ENCODE measurements at regions not wholly inside any gene's neighbourhood (a gene's known extent, or its start where the extent isn't known, plus 50 kb on each side); places are given as distances from the start of the nearest gene placed in this dataset.

- Mint-ChIP-seq H3K27ac (no peak overlapping the region), H3K4me3 (no peak overlapping the region), H3K4me1 (no peaks in the 10 kb centered on the region), H3K27me3 (no peaks in the 10 kb centered on the region), H3K9me3 (no peaks in the 10 kb centered on the region)
- no peak for ATAC-seq
- DNase-seq: no peak
These were observed 249.2 kb upstream of the C1orf174 start for GRCh38 chr1:4149281-4149680.

GRCh38 chr1:4149831-4150230, 249.8 kb upstream of the C1orf174 start:
- H3K27ac Mint-ChIP-seq: no peak overlapping the region
- H3K4me1 Mint-ChIP-seq: no peaks in the 10 kb centered on the region
- ATAC-seq (no peak), DNase-seq (no peak)
- H3K4me3 Mint-ChIP-seq: no peak overlapping the region
- no peaks in the 10 kb centered on the region for H3K27me3 Mint-ChIP-seq
- no peaks in the 10 kb centered on the region for H3K9me3 Mint-ChIP-seq

- ATAC-seq: no peak
- H3K9me3 Mint-ChIP-seq: no peaks in the 10 kb centered on the region
- H3K27ac Mint-ChIP-seq: no peak overlapping the region
- no peak for DNase-seq
- H3K27me3 Mint-ChIP-seq: no peaks in the 10 kb centered on the region
- H3K4me3 Mint-ChIP-seq: no peak overlapping the region
- H3K4me1 Mint-ChIP-seq: no peaks in the 10 kb centered on the region
These were observed 250.2 kb upstream of the C1orf174 start for GRCh38 chr1:4150262-4150661.

GRCh38 chr1:4152266-4152665, 252.2 kb upstream of the C1orf174 start:
- ATAC-seq (no peak), DNase-seq (no peak)
- H3K27me3 Mint-ChIP-seq: no peaks in the 10 kb centered on the region
- H3K27ac Mint-ChIP-seq: peak overlapping the region in 1 of 2 donors; percentile 49
- no peaks in the 10 kb centered on the region for H3K9me3 Mint-ChIP-seq
- H3K4me3 Mint-ChIP-seq: no peak overlapping the region
- H3K4me1 Mint-ChIP-seq: no peaks in the 10 kb centered on the region

GRCh38 chr1:4153571-4153970, 253.5 kb upstream of the C1orf174 start:
- ATAC-seq (no peak), DNase-seq (no peak)
- no peak overlapping the region for H3K27ac Mint-ChIP-seq
- H3K9me3 Mint-ChIP-seq: no peaks in the 10 kb centered on the region
- H3K27me3 Mint-ChIP-seq: no peaks in the 10 kb centered on the region
- H3K4me3 Mint-ChIP-seq: no peak overlapping the region
- H3K4me1 Mint-ChIP-seq: no peaks in the 10 kb centered on the region

- DNase-seq (no peak), ATAC-seq (no peak)
- no peaks in the 10 kb centered on the region for H3K4me1 Mint-ChIP-seq
- H3K27me3 Mint-ChIP-seq: peaks cover 10% of the 10 kb centered on the region
- no peaks in the 10 kb centered on the region for H3K9me3 Mint-ChIP-seq
- H3K4me3 Mint-ChIP-seq: no peak overlapping the region
- peak overlapping the region in 1 of 2 donors; percentile 27 for H3K27ac Mint-ChIP-seq
These were observed 256.3 kb upstream of the C1orf174 start for GRCh38 chr1:4156241-4156973.

- Mint-ChIP-seq H3K9me3 (no peaks in the 10 kb centered on the region), H3K4me3 (no peak overlapping the region), H3K4me1 (no peaks in the 10 kb centered on the region), H3K27me3 (peaks cover 29% of the 10 kb centered on the region), H3K27ac (no peak overlapping the region)
- ATAC-seq: no peak
- no peak for DNase-seq
These were observed 260.1 kb upstream of the C1orf174 start for GRCh38 chr1:4160181-4160580.

GRCh38 chr1:4161366-4162006, 261.4 kb upstream of the C1orf174 start:
- Mint-ChIP-seq H3K4me3 (no peak overlapping the region), H3K27me3 (peaks cover 38% of the 10 kb centered on the region), H3K9me3 (no peaks in the 10 kb centered on the region), H3K4me1 (no peaks in the 10 kb centered on the region), H3K27ac (peak overlapping the region in 1 of 2 donors; percentile 87)
- ATAC-seq (peak; percentile 15), DNase-seq (no peak)

- no peak overlapping the region for H3K4me3 Mint-ChIP-seq
- H3K4me1 Mint-ChIP-seq: no peaks in the 10 kb centered on the region
- H3K27ac Mint-ChIP-seq: peak overlapping the region in 1 of 2 donors; percentile 79
- H3K27me3 Mint-ChIP-seq: peaks cover 49% of the 10 kb centered on the region
- no peaks in the 10 kb centered on the region for H3K9me3 Mint-ChIP-seq
- DNase-seq: no peak
- no peak for ATAC-seq
These were observed 264.9 kb upstream of the C1orf174 start for GRCh38 chr1:4164965-4165364.

- no peaks in the 10 kb centered on the region for H3K4me1 Mint-ChIP-seq
These were observed 265.7 kb upstream of the C1orf174 start for GRCh38 chr1:4165686-4166300.

GRCh38 chr1:4166713-4167112, 266.6 kb upstream of the C1orf174 start:
- peaks cover 56% of the 10 kb centered on the region for H3K27me3 Mint-ChIP-seq
- no peaks in the 10 kb centered on the region for H3K4me1 Mint-ChIP-seq
- H3K9me3 Mint-ChIP-seq: no peaks in the 10 kb centered on the region
- H3K27ac Mint-ChIP-seq: no peak overlapping the region
- no peak overlapping the region for H3K4me3 Mint-ChIP-seq
- DNase-seq (no peak), ATAC-seq (no peak)

More at GRCh38 chr1:4165686-4166300, 265.7 kb upstream of the C1orf174 start:
- H3K27me3 Mint-ChIP-seq: peaks cover 49% of the 10 kb centered on the region
- H3K4me3 Mint-ChIP-seq: no peak overlapping the region
- H3K9me3 Mint-ChIP-seq: no peaks in the 10 kb centered on the region
- ATAC-seq (no peak), DNase-seq (no peak)
- H3K27ac Mint-ChIP-seq: no peak overlapping the region

- no peak for ATAC-seq
- Mint-ChIP-seq H3K4me3 (no peak overlapping the region), H3K27ac (no peak overlapping the region), H3K4me1 (no peaks in the 10 kb centered on the region), H3K9me3 (no peaks in the 10 kb centered on the region), H3K27me3 (peaks cover 69% of the 10 kb centered on the region)
- no peak for DNase-seq
These were observed 269.9 kb upstream of the C1orf174 start for GRCh38 chr1:4169991-4170390.

GRCh38 chr1:4170548-4171340, 270.7 kb upstream of the C1orf174 start:
- ATAC-seq (no peak), DNase-seq (no peak)
- H3K9me3 Mint-ChIP-seq: no peaks in the 10 kb centered on the region
- no peak overlapping the region for H3K27ac Mint-ChIP-seq
- peaks cover 62% of the 10 kb centered on the region for H3K27me3 Mint-ChIP-seq
- H3K4me1 Mint-ChIP-seq: no peaks in the 10 kb centered on the region
- no peak overlapping the region for H3K4me3 Mint-ChIP-seq

GRCh38 chr1:4171480-4172450, 271.7 kb upstream of the C1orf174 start:
- peaks cover 56% of the 10 kb centered on the region for H3K27me3 Mint-ChIP-seq
- H3K4me1 Mint-ChIP-seq: peaks cover 2% of the 10 kb centered on the region
- DNase-seq (no peak), ATAC-seq (no peak)
- H3K9me3 Mint-ChIP-seq: no peaks in the 10 kb centered on the region
- no peak overlapping the region for H3K4me3 Mint-ChIP-seq
- peak overlapping the region in 1 of 2 donors; percentile 75 for H3K27ac Mint-ChIP-seq
